HG02970 (cell line): ENCODE measurements at regions not wholly inside any gene's neighbourhood (a gene's known extent, or its start where the extent isn't known, plus 50 kb on each side); places are given as distances from the start of the nearest gene placed in this dataset.

ENCODE experiments used
- ATAC-seq: cut with Tn5 transposase; IDR thresholded peaks from one replicate; pipeline ENCODE4 v1.9.1; 2021; ENCODE audit warnings: mild to moderate bottlenecking, moderate library complexity, moderate number of reproducible peaks; ENCODE audit not compliant: unreplicated experiment, low FRiP score

GRCh38 chr21:39124681-39125251 lies 58.5 kb downstream of the PSMG1 start:
- ATAC-seq = no peak

GRCh38 chr21:39123375-39123774 lies 59.9 kb downstream of the PSMG1 start:
- no peak for ATAC-seq

- no peak for ATAC-seq
These were observed 61.5 kb downstream of the PSMG1 start for GRCh38 chr21:39121600-39122355.

- no peak for ATAC-seq
These were observed 62.2 kb downstream of the PSMG1 start for GRCh38 chr21:39120876-39121599.

GRCh38 chr21:39119891-39120290 lies 63.4 kb downstream of the PSMG1 start:
- no peak for ATAC-seq

GRCh38 chr21:39118604-39119215 lies 64.5 kb downstream of the PSMG1 start:
- ATAC-seq = no peak

GRCh38 chr21:39118061-39118460 lies 65.2 kb downstream of the PSMG1 start:
- no peak for ATAC-seq

GRCh38 chr21:39117440-39117970 lies 65.7 kb downstream of the PSMG1 start:
- ATAC-seq = no peak

- ATAC-seq = no peak
These were observed 66.4 kb downstream of the PSMG1 start for GRCh38 chr21:39116761-39117439.

- ATAC-seq = no peak
These were observed 67.5 kb downstream of the PSMG1 start for GRCh38 chr21:39115576-39116235.

GRCh38 chr21:39114871-39115575 lies 68.2 kb downstream of the PSMG1 start:
- ATAC-seq = no peak

GRCh38 chr21:39111931-39112550 lies 71.2 kb downstream of the PSMG1 start:
- ATAC-seq = no peak

- no peak for ATAC-seq
These were observed 72.8 kb downstream of the PSMG1 start for GRCh38 chr21:39110431-39110830.

- ATAC-seq = no peak
These were observed 73.5 kb downstream of the PSMG1 start for GRCh38 chr21:39109596-39110210.

GRCh38 chr21:39109163-39109530 lies 74.1 kb downstream of the PSMG1 start:
- ATAC-seq = no peak

GRCh38 chr21:39108291-39109162 lies 74.7 kb downstream of the PSMG1 start:
- ATAC-seq = no peak

GRCh38 chr21:39107739-39108138 lies 75.5 kb downstream of the PSMG1 start:
- ATAC-seq = no peak
